ENCODE measurements at regions not wholly inside any gene's neighbourhood (a gene's known extent, or its start where the extent isn't known, plus 50 kb on each side); places are given as distances from the start of the nearest gene placed in this dataset.

GRCh38 chr15:62296756-62297507, 131.8 kb upstream of the C2CD4B start:
- H3K9me3 Mint-ChIP-seq: peaks cover 4% of the 10 kb centered on the region
- TF ChIP-seq CTCF (IDR thresholded peaks at IDR 0.05): no peak
- no peaks in the 10 kb centered on the region for H3K36me3 Mint-ChIP-seq (ENCODE audit: low read depth)
- ChIA-PET CTCF (no interaction called here), POLR2A (no interaction called here)
- peaks cover 15% of the 10 kb centered on the region for H3K27me3 Mint-ChIP-seq
- ATAC-seq (ENCODE audit: low read depth): no peak
- intact Hi-C loops (cut with micrococcal nuclease): no loop called here
- no peak for DNase-seq
- H3K4me1 Mint-ChIP-seq: no peaks in the 10 kb centered on the region
- no peak overlapping the region for H3K27ac Mint-ChIP-seq
- H3K4me3 Mint-ChIP-seq: no peak overlapping the region

GRCh38 chr15:62297522-62297921, 132.4 kb upstream of the C2CD4B start:
- H3K27ac Mint-ChIP-seq: no peak overlapping the region
- no peak for DNase-seq
- H3K27me3 Mint-ChIP-seq: peaks cover 12% of the 10 kb centered on the region
- H3K4me1 Mint-ChIP-seq: no peaks in the 10 kb centered on the region
- no peak for ATAC-seq (ENCODE audit: low read depth)
- TF ChIP-seq CTCF (IDR thresholded peaks at IDR 0.05): no peak
- POLR2A ChIA-PET: no interaction called here
- CTCF ChIA-PET: no interaction called here
- H3K4me3 Mint-ChIP-seq: no peak overlapping the region
- intact Hi-C loops (cut with micrococcal nuclease): no loop called here
- H3K36me3 Mint-ChIP-seq (ENCODE audit: low read depth): no peaks in the 10 kb centered on the region
- H3K9me3 Mint-ChIP-seq: peaks cover 2% of the 10 kb centered on the region

- CTCF ChIA-PET: no interaction called here
These were observed 132.8 kb upstream of the C2CD4B start for GRCh38 chr15:62297933-62298332.

GRCh38 chr15:62298811-62299210, 133.7 kb upstream of the C2CD4B start:
- TF ChIP-seq CTCF (IDR thresholded peaks at IDR 0.05): no peak
- ChIA-PET POLR2A (no interaction called here), CTCF (no interaction called here)
- H3K4me1 Mint-ChIP-seq: no peaks in the 10 kb centered on the region
- H3K9me3 Mint-ChIP-seq: peaks cover 2% of the 10 kb centered on the region
- H3K27ac Mint-ChIP-seq: no peak overlapping the region
- ATAC-seq (ENCODE audit: low read depth) (no peak), DNase-seq (no peak)
- H3K36me3 Mint-ChIP-seq (ENCODE audit: low read depth): no peaks in the 10 kb centered on the region
- peaks cover 7% of the 10 kb centered on the region for H3K27me3 Mint-ChIP-seq
- H3K4me3 Mint-ChIP-seq: no peak overlapping the region
- intact Hi-C loops (cut with micrococcal nuclease): no loop called here

More at GRCh38 chr15:62297933-62298332, 132.8 kb upstream of the C2CD4B start:
- TF ChIP-seq CTCF (IDR thresholded peaks at IDR 0.05): no peak
- H3K36me3 Mint-ChIP-seq (ENCODE audit: low read depth): no peaks in the 10 kb centered on the region
- peaks cover 12% of the 10 kb centered on the region for H3K27me3 Mint-ChIP-seq
- no peak overlapping the region for H3K27ac Mint-ChIP-seq
- intact Hi-C loops (cut with micrococcal nuclease): no loop called here
- H3K9me3 Mint-ChIP-seq: peaks cover 2% of the 10 kb centered on the region
- H3K4me3 Mint-ChIP-seq: no peak overlapping the region
- DNase-seq (no peak), ATAC-seq (ENCODE audit: low read depth) (no peak)
- no peaks in the 10 kb centered on the region for H3K4me1 Mint-ChIP-seq
- POLR2A ChIA-PET: no interaction called here

- POLR2A ChIA-PET: no interaction called here
- H3K36me3 Mint-ChIP-seq (ENCODE audit: low read depth): no peaks in the 10 kb centered on the region
- H3K9me3 Mint-ChIP-seq: peaks cover under 1% of the 10 kb centered on the region
- peaks cover 5% of the 10 kb centered on the region for H3K27me3 Mint-ChIP-seq
- DNase-seq: no peak
- TF ChIP-seq CTCF (IDR thresholded peaks at IDR 0.05): no peak
- no peak for ATAC-seq (ENCODE audit: low read depth)
- intact Hi-C loops (cut with micrococcal nuclease): no loop called here
- no peak overlapping the region for H3K27ac Mint-ChIP-seq
- no peak overlapping the region for H3K4me3 Mint-ChIP-seq
- H3K4me1 Mint-ChIP-seq: no peaks in the 10 kb centered on the region
- CTCF ChIA-PET: no interaction called here
These were observed 134.5 kb upstream of the C2CD4B start for GRCh38 chr15:62299541-62299940.
